Pancreas (tissue), 10 donors: ENCODE measurements at regions not wholly inside any gene's neighbourhood (a gene's known extent, or its start where the extent isn't known, plus 50 kb on each side); places are given as distances from the start of the nearest gene placed in this dataset.
A peak's percentile ranks its signal among the peaks of the same experiment; 100 is the strongest.

Experiments
- ATAC-seq, 4 donors: fragments of 200-7000 bp; cut with Tn5 transposase; one replicate each; pipeline versions ENCODE4 v1.8.0 to v1.9.1; 2020; ENCODE audit warnings: mild to moderate bottlenecking in 4 of 4, moderate library complexity in 4 of 4
- DNase-seq, 6 donors: peaks; one replicate each; pipeline ENCODE4 v3.0.0-alpha.2; 2020
- FAIRE-seq: peaks from 2 replicates; lab custom pipeline; 2012; peaks lifted over from hg19 to GRCh38; lab: Jason Lieb, UNC
- H3K27ac ChIP-seq, 4 donors: fragments of 200-600 bp; sonication (generic); 1 replicate in 3 of 4; 2 replicates in 1 of 4; pipeline versions ENCODE4 v1.5.0 to v1.8.0; 2020
- H3K27me3 ChIP-seq, 4 donors: fragments of 200-600 bp; one replicate each; pipeline ENCODE4 v1.8.0; 2021
- H3K36me3 ChIP-seq, 3 donors: fragments of 200-600 bp; sonication (generic) in 1 of 3; one replicate each; pipeline versions ENCODE4 v1.5.0 to v1.8.0; 2020 to 2021
- H3K4me1 ChIP-seq, 3 donors: fragments of 200-600 bp; one replicate each; pipeline ENCODE4 v1.8.0; 2021
- H3K4me3 ChIP-seq, 4 donors: fragments of 200-600 bp; sonication (generic) in 2 of 4; one replicate each; pipeline versions ENCODE4 v1.5.0 to v1.8.0; 2020 to 2021
- H3K9me3 ChIP-seq, 4 donors: fragments of 200-600 bp; one replicate each; pipeline ENCODE4 v1.8.0; 2021
- WGBS, 2 donors: extraction: QIAGEN DNeasy Blood & Tissue Kit; methylation state at CpG; one replicate each; pipeline ENCODE4 v1.1.7; 2013; 5-methylcytosine and 5-hydroxymethylcytosine counted together
- intact Hi-C, 3 donors: fragments of 100-400 bp; cut with DNase I; formaldehyde crosslinking; loops; one replicate each; pipeline versions ENCODE4 v1.11.1 to v1.14.2; 2022
- TF ChIP-seq, protein P1 (sequence below), 4 donors: fragments of 200-600 bp; sonication (generic) in 3 of 4; IDR thresholded peaks; one replicate each; pipeline versions ENCODE4 v1.5.0 to v1.8.0; 2021; ENCODE audit warnings: antibody characterized with exemption in 4 of 4
- donor health status: healthy with polysubstance abuse.
- donor health status: DM: no; HTN: no; CAD: no; lungs with moderate emphysema.
- donor health status: DM: no; HTN: no; CAD: no.
- donor health status: control.
- donor health status: control.
- donor health status: Bipolar disorder and iron deficiency.
- donor health status: DM: yes; HTN: yes; CAD: no.
- donor health status: DM: no; HTN: no; CAD: no.
- donor health status: DM: no; HTN: no; CAD: no.
- donor health status: DM: yes; HTN: yes; CAD: no.

DNA sequence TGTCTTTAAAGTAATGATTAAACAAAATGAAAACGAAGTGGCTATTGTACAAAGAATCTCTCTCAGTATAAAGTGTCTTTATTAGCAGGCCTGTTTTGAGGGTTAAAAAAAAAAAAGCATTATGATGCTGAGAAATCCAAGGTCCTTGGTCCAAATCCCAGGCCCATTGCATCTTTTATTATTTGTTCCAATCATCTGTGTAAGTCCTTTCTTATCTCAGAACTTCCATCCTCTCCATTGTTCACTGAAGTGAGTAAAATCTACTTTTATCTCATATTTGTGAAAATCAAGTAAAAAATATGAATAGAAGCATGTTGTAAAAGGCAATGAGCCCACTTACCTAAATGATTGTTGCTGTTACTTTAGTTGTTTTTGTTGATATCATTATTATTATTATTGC lies 499.1 kb upstream of the JAG1 start:
- ATAC-seq: no peak
- no peak overlapping the region for H3K27ac ChIP-seq
- no peaks in the 10 kb centered on the region for H3K36me3 ChIP-seq
- H3K4me3 ChIP-seq: no peak overlapping the region
- no peak for DNase-seq
- intact Hi-C loops: no loop called here
- TF ChIP-seq, protein P1, sequence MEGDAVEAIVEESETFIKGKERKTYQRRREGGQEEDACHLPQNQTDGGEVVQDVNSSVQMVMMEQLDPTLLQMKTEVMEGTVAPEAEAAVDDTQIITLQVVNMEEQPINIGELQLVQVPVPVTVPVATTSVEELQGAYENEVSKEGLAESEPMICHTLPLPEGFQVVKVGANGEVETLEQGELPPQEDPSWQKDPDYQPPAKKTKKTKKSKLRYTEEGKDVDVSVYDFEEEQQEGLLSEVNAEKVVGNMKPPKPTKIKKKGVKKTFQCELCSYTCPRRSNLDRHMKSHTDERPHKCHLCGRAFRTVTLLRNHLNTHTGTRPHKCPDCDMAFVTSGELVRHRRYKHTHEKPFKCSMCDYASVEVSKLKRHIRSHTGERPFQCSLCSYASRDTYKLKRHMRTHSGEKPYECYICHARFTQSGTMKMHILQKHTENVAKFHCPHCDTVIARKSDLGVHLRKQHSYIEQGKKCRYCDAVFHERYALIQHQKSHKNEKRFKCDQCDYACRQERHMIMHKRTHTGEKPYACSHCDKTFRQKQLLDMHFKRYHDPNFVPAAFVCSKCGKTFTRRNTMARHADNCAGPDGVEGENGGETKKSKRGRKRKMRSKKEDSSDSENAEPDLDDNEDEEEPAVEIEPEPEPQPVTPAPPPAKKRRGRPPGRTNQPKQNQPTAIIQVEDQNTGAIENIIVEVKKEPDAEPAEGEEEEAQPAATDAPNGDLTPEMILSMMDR (IDR thresholded peaks at IDR 0.05): no peak
- H3K4me1 ChIP-seq: no peaks in the 10 kb centered on the region
- no peaks in the 10 kb centered on the region for H3K9me3 ChIP-seq
- no peak for FAIRE-seq
- WGBS, 2 donors: 48 to 53% methylated on average over 1 of the region's 1 CpG
- H3K27me3 ChIP-seq: no peaks in the 10 kb centered on the region

DNA sequence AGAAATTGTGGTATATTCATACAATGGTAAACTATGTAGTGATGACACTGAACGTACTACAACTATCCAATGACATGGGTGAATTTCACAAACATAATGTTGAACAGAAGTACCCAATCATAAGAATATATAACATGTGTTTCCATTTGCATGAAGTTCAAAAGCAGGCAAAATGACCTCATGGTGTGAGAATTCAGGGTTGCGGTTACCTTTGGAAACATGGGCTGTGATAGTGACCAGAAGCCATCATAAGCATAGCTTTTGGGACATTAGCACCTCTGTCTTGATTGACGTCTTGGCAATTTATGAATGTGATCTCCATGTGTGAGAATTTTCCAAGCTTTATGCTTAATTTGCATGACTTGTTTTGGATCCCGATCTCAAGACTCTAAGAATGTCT lies 500.1 kb upstream of the JAG1 start:
- Histone ChIP-seq H3K27ac (no peak overlapping the region), H3K36me3 (no peaks in the 10 kb centered on the region), H3K27me3 (no peaks in the 10 kb centered on the region), H3K4me1 (no peaks in the 10 kb centered on the region), H3K4me3 (no peak overlapping the region), H3K9me3 (no peaks in the 10 kb centered on the region)
- DNase-seq (no peak), FAIRE-seq (no peak), ATAC-seq (no peak)
- intact Hi-C loops: no loop called here
- WGBS, 2 donors: 83 to 91% methylated on average over 4 of the region's 4 CpGs
- TF ChIP-seq, protein P1 (IDR thresholded peaks at IDR 0.05): no peak

DNA sequence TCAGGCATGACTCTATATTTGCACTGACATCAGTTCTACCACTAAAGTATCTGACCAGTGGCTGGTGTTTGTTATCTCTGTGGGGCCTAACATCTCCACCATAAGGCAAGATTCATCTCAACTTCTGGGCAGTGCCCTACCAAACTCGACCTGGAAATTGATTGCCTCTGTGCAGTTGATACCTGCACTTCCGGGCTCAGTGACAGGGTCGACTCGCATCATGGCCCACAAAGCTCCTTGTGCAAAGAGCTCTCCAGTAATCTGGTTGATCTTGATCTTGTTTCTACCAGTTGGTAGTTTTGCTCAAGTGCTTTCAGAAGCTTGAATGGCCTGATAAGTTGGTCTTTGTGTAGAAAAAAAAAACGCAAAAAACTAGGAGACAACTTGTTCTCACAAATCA lies 501.1 kb upstream of the JAG1 start:
- Histone ChIP-seq H3K9me3 (no peaks in the 10 kb centered on the region), H3K4me3 (no peak overlapping the region), H3K27me3 (no peaks in the 10 kb centered on the region), H3K36me3 (no peaks in the 10 kb centered on the region), H3K4me1 (no peaks in the 10 kb centered on the region), H3K27ac (no peak overlapping the region)
- intact Hi-C loops: no loop called here
- 73 to 84% methylated on average over 5 of the region's 5 CpGs for WGBS, 2 donors
- DNase-seq (no peak), FAIRE-seq (no peak), ATAC-seq (no peak)
- TF ChIP-seq, protein P1 (IDR thresholded peaks at IDR 0.05): no peak

DNA sequence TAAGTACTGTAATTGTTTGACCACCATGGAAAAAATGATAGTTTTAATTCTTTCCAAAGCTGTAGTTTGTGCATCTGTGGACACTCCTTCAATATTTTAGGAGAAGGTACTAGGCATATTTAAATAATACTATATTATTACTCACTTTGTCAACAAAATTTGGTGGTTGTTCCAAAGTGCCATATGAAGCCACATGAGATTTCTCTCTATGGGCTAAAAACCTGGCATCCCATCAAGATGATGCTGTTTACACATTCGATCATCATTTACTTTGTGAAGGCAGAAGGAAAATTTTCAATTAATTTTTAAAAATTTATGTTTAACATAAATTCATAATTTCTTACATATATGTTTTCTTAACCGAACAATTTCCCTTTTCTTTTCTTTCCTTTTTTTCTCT lies 502.6 kb upstream of the JAG1 start:
- DNase-seq: no peak
- TF ChIP-seq, protein P1 (IDR thresholded peaks at IDR 0.05): no peak
- intact Hi-C loops: no loop called here
- Histone ChIP-seq H3K4me3 (no peak overlapping the region), H3K27me3 (no peaks in the 10 kb centered on the region), H3K36me3 (no peaks in the 10 kb centered on the region), H3K9me3 (no peaks in the 10 kb centered on the region), H3K27ac (no peak overlapping the region), H3K4me1 (no peaks in the 10 kb centered on the region)
- no peak for ATAC-seq
- 87 to 93% methylated on average over 2 of the region's 2 CpGs for WGBS, 2 donors
- no peak for FAIRE-seq

- 84 to 85% methylated on average over 3 of the region's 3 CpGs for WGBS, 2 donors
- FAIRE-seq: no peak
- Histone ChIP-seq H3K4me3 (no peak overlapping the region), H3K36me3 (no peaks in the 10 kb centered on the region), H3K27me3 (no peaks in the 10 kb centered on the region), H3K27ac (peak overlapping the region in 2 of 4 donors; percentile 19 to 50), H3K9me3 (no peaks in the 10 kb centered on the region), H3K4me1 (no peaks in the 10 kb centered on the region)
- intact Hi-C loops: no loop called here
- DNase-seq: no peak
- peak in 3 of 4 donors; percentile 79 to 88 (median 84) for ATAC-seq
- TF ChIP-seq, protein P1 (IDR thresholded peaks at IDR 0.05): no peak
These were observed 505.3 kb upstream of the JAG1 start for GRCh38 chr20:11178946-11179654.
